Liver (tissue), 8 donors: ENCODE measurements at regions not wholly inside any gene's neighbourhood (a gene's known extent, or its start where the extent isn't known, plus 50 kb on each side); places are given as distances from the start of the nearest gene placed in this dataset.

Source experiments
- DNase-seq: peaks from one replicate; pipeline ENCODE4 v3.0.0-alpha.2; 2017; ENCODE audit warnings: low spot score
- H3K27ac ChIP-seq, 2 donors: one replicate each; pipeline ENCODE4 v1.7.0; 2013; ENCODE audit warnings: inconsistent platforms in 2 of 2, low read length in 2 of 2, control low read depth in 1 of 2, low read depth in 1 of 2, mild to moderate bottlenecking in 1 of 2
- H3K27me3 ChIP-seq, 4 donors: one replicate each; pipeline versions ENCODE4 v1.6.1 to v1.7.0; 2013; ENCODE audit warnings: low read length in 3 of 4, inconsistent platforms in 1 of 4, mild to moderate bottlenecking in 1 of 4, moderate library complexity in 1 of 4; ENCODE audit not compliant: control insufficient read depth in 4 of 4, insufficient read depth in 4 of 4
- H3K36me3 ChIP-seq, 4 donors: one replicate each; pipeline versions ENCODE4 v1.6.1 to v1.7.0; 2013; ENCODE audit warnings: low read length in 3 of 4, mild to moderate bottlenecking in 3 of 4, low read depth in 1 of 4, moderate library complexity in 1 of 4; ENCODE audit not compliant: control insufficient read depth in 4 of 4, insufficient read depth in 3 of 4
- H3K4me1 ChIP-seq, 4 donors: one replicate each; pipeline versions ENCODE4 v1.6.1 to v1.7.0; 2013; ENCODE audit warnings: low read length in 3 of 4, mild to moderate bottlenecking in 3 of 4, moderate library complexity in 1 of 4; ENCODE audit not compliant: control insufficient read depth in 4 of 4, insufficient read depth in 4 of 4
- H3K4me3 ChIP-seq, 3 donors: one replicate each; pipeline versions ENCODE4 v1.6.1 to v1.7.0; 2013; ENCODE audit warnings: low read length in 3 of 3, control low read depth in 1 of 3, low read depth in 1 of 3, mild to moderate bottlenecking in 1 of 3
- H3K9ac ChIP-seq, 2 donors: one replicate each; pipeline ENCODE4 v1.7.0; 2013; ENCODE audit warnings: low read length in 2 of 2, mild to moderate bottlenecking in 2 of 2, moderate library complexity in 2 of 2, control low read depth in 1 of 2, low read depth in 1 of 2
- H3K9me3 ChIP-seq, 4 donors: one replicate each; pipeline versions ENCODE4 v1.6.1 to v1.7.0; 2013; ENCODE audit warnings: low read length in 3 of 4; ENCODE audit not compliant: control insufficient read depth in 4 of 4
- EGR1 ChIP-seq, 2 donors: IDR thresholded peaks; 2 replicates each; pipeline ENCODE4 v1.6.1; 2016 to 2018; ENCODE audit warnings: antibody characterized with exemption in 2 of 2, low read depth in 2 of 2
- FOXA1 ChIP-seq: IDR thresholded peaks from 2 replicates; pipeline ENCODE4 v1.6.1; 2016; ENCODE audit warnings: antibody characterized with exemption
- FOXA2 ChIP-seq: IDR thresholded peaks from 2 replicates; pipeline ENCODE4 v1.6.1; 2016; ENCODE audit warnings: antibody characterized with exemption
- HNF4A ChIP-seq, 2 donors: conservative IDR thresholded peaks; 2 replicates each; pipeline ENCODE4 v1.6.1; 2016; ENCODE audit warnings: antibody characterized with exemption in 2 of 2, mild to moderate bottlenecking in 2 of 2
- HNF4G ChIP-seq: IDR thresholded peaks from 2 replicates; pipeline ENCODE4 v1.6.1; 2016; ENCODE audit warnings: antibody characterized with exemption
- JUND ChIP-seq, 2 donors: IDR thresholded peaks; 2 replicates each; pipeline ENCODE4 v1.6.1; 2016; ENCODE audit warnings: antibody characterized with exemption in 2 of 2
- MAX ChIP-seq: IDR thresholded peaks from 2 replicates; pipeline ENCODE4 v1.6.1; 2016; ENCODE audit warnings: antibody characterized with exemption
- NR2F2 ChIP-seq: IDR thresholded peaks from 2 replicates; pipeline ENCODE4 v1.6.1; 2016; ENCODE audit warnings: antibody characterized with exemption
- RAD21 ChIP-seq, 2 donors: IDR thresholded peaks; 2 replicates each; pipeline ENCODE4 v1.6.1; 2016; ENCODE audit warnings: antibody characterized with exemption in 2 of 2, mild to moderate bottlenecking in 2 of 2
- REST ChIP-seq: IDR thresholded peaks from 2 replicates; pipeline ENCODE4 v1.6.1; 2016; ENCODE audit warnings: antibody characterized with exemption, mild to moderate bottlenecking
- RXRA ChIP-seq, 2 donors: IDR thresholded peaks; 2 replicates each; pipeline ENCODE4 v1.6.1; 2017 to 2018; ENCODE audit warnings: antibody characterized with exemption in 2 of 2, mild to moderate bottlenecking in 1 of 2
- SP1 ChIP-seq: IDR thresholded peaks from 2 replicates; pipeline ENCODE4 v1.6.1; 2018; ENCODE audit warnings: antibody characterized with exemption, mild to moderate bottlenecking
- TAF1 ChIP-seq: conservative IDR thresholded peaks from 2 replicates; pipeline ENCODE4 v1.6.1; 2016; ENCODE audit warnings: antibody characterized with exemption, mild to moderate bottlenecking
- YY1 ChIP-seq: IDR thresholded peaks from 2 replicates; pipeline ENCODE4 v1.6.1; 2016; ENCODE audit warnings: antibody characterized with exemption, mild to moderate bottlenecking
- ZBTB33 ChIP-seq: IDR thresholded peaks from 2 replicates; pipeline ENCODE4 v1.6.1; 2016; ENCODE audit warnings: antibody characterized with exemption
- WGBS: extraction: QIAGEN DNeasy Blood & Tissue Kit; methylation state at CpG from one replicate; pipeline ENCODE4 v1.1.7; 2013; 5-methylcytosine and 5-hydroxymethylcytosine counted together
- TF ChIP-seq, protein P1 (sequence below): IDR thresholded peaks from 2 replicates; pipeline ENCODE4 v1.6.1; 2016; ENCODE audit warnings: antibody characterized with exemption
- TF ChIP-seq, protein P2 (sequence below): fragments of 150-350 bp; IDR thresholded peaks from 2 replicates; pipeline ENCODE4 v1.5.1; 2017; ENCODE audit warnings: improper control_type of control experiment, low read depth, low read length; ENCODE audit not compliant: missing input control
- donor health status: healthy.
- donor health status: healthy.
- donor health status: healthy.
- donor health status: healthy.
- donor health status: healthy.

DNA sequence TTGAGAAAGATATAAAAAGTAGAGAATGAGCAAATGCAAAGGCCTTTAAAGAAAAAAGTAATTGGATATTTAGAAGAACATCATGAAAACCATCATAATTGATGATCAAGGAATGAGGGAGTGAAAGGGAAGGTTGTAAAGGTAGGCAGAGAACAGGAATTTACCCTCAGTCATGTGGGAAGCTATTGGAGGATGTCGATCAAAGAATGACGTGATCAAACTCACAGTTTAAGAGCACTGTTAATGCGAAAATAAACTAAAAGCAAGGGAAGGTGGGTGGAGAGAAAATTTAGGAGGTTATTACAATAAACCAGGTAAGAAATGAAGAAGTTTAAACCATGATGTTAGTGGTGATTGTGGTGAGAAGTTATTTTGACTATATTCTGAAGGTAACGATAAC, 982.6 kb upstream of the EYS start:
- H3K4me1 ChIP-seq: no peaks in the 10 kb centered on the region
- H3K27ac ChIP-seq: no peak overlapping the region
- no peak overlapping the region for H3K9ac ChIP-seq
- H3K36me3 ChIP-seq: no peaks in the 10 kb centered on the region
- no peak for DNase-seq
- H3K27me3 ChIP-seq: no peaks in the 10 kb centered on the region
- TF ChIP-seq ZBTB33 (no peak), HNF4A (conservative IDR thresholded peaks at IDR 0.05) (no peak), RXRA (IDR thresholded peaks at IDR 0.05) (no peak), YY1 (no peak), RAD21 (IDR thresholded peaks at IDR 0.05) (no peak), REST (no peak), NR2F2 (no peak), MAX (no peak), SP1 (no peak), EGR1 (IDR thresholded peaks at IDR 0.05; ENCODE audit: low read depth in 2 of 2) (no peak), FOXA1 (no peak), TAF1 (no peak), HNF4G (no peak), JUND (IDR thresholded peaks at IDR 0.05) (no peak)
- TF ChIP-seq, protein P1, sequence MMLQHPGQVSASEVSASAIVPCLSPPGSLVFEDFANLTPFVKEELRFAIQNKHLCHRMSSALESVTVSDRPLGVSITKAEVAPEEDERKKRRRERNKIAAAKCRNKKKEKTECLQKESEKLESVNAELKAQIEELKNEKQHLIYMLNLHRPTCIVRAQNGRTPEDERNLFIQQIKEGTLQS: no peak
- TF ChIP-seq, protein P2, sequence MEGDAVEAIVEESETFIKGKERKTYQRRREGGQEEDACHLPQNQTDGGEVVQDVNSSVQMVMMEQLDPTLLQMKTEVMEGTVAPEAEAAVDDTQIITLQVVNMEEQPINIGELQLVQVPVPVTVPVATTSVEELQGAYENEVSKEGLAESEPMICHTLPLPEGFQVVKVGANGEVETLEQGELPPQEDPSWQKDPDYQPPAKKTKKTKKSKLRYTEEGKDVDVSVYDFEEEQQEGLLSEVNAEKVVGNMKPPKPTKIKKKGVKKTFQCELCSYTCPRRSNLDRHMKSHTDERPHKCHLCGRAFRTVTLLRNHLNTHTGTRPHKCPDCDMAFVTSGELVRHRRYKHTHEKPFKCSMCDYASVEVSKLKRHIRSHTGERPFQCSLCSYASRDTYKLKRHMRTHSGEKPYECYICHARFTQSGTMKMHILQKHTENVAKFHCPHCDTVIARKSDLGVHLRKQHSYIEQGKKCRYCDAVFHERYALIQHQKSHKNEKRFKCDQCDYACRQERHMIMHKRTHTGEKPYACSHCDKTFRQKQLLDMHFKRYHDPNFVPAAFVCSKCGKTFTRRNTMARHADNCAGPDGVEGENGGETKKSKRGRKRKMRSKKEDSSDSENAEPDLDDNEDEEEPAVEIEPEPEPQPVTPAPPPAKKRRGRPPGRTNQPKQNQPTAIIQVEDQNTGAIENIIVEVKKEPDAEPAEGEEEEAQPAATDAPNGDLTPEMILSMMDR: no peak
- no peak overlapping the region for H3K4me3 ChIP-seq
- WGBS: 85% methylated on average over 4 of the region's 4 CpGs
- H3K9me3 ChIP-seq: no peaks in the 10 kb centered on the region

DNA sequence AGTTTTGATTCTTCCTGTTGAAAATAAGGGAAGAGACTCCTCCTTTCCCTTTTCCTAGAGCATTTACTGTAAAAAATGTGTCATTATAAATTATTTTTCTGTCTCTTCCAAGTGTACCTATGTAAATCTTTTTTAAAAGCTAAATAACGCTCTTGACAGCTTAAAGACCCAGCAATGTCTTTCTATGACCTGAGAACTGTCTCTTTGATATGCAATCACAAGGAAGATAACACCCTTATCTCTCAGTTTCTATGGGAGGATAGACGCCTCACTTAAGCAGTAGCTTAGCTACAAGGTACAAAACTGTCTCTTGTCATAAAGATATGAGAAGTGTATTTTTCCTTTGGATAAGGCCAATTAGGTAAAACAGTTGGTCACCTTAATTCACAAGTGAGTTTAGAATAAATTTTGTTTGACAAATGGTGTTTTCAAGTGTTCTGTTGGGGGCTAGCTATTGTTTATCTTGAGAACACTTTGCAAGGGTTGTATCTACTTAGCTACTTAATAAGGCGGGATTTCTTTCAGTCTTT, 980.6 kb upstream of the EYS start:
- DNase-seq: no peak
- no peaks in the 10 kb centered on the region for H3K27me3 ChIP-seq
- H3K4me3 ChIP-seq: no peak overlapping the region
- no peak overlapping the region for H3K9ac ChIP-seq
- no peaks in the 10 kb centered on the region for H3K4me1 ChIP-seq
- H3K9me3 ChIP-seq: no peaks in the 10 kb centered on the region
- TF ChIP-seq FOXA2 (no peak), RAD21 (IDR thresholded peaks at IDR 0.05) (no peak), RXRA (IDR thresholded peaks at IDR 0.05) (no peak), JUND (IDR thresholded peaks at IDR 0.05) (no peak), REST (no peak)
- WGBS: 16% methylated on average over 3 of the region's 3 CpGs
- H3K27ac ChIP-seq: no peak overlapping the region
- H3K36me3 ChIP-seq: no peaks in the 10 kb centered on the region
